Liver (tissue), 8 donors: ENCODE measurements at regions not wholly inside any gene's neighbourhood (a gene's known extent, or its start where the extent isn't known, plus 50 kb on each side); places are given as distances from the start of the nearest gene placed in this dataset.
A peak's percentile ranks its signal among the peaks of the same experiment; 100 is the strongest.

ENCODE experiments used
- DNase-seq: peaks from one replicate; pipeline ENCODE4 v3.0.0-alpha.2; 2017; ENCODE audit warnings: low spot score
- H3K27ac ChIP-seq, 2 donors: one replicate each; pipeline ENCODE4 v1.7.0; 2013; ENCODE audit warnings: inconsistent platforms in 2 of 2, low read length in 2 of 2, control low read depth in 1 of 2, low read depth in 1 of 2, mild to moderate bottlenecking in 1 of 2
- H3K27me3 ChIP-seq, 4 donors: one replicate each; pipeline versions ENCODE4 v1.6.1 to v1.7.0; 2013; ENCODE audit warnings: low read length in 3 of 4, inconsistent platforms in 1 of 4, mild to moderate bottlenecking in 1 of 4, moderate library complexity in 1 of 4; ENCODE audit not compliant: control insufficient read depth in 4 of 4, insufficient read depth in 4 of 4
- H3K36me3 ChIP-seq, 4 donors: one replicate each; pipeline versions ENCODE4 v1.6.1 to v1.7.0; 2013; ENCODE audit warnings: low read length in 3 of 4, mild to moderate bottlenecking in 3 of 4, low read depth in 1 of 4, moderate library complexity in 1 of 4; ENCODE audit not compliant: control insufficient read depth in 4 of 4, insufficient read depth in 3 of 4
- H3K4me1 ChIP-seq, 4 donors: one replicate each; pipeline versions ENCODE4 v1.6.1 to v1.7.0; 2013; ENCODE audit warnings: low read length in 3 of 4, mild to moderate bottlenecking in 3 of 4, moderate library complexity in 1 of 4; ENCODE audit not compliant: control insufficient read depth in 4 of 4, insufficient read depth in 4 of 4
- H3K4me3 ChIP-seq, 3 donors: one replicate each; pipeline versions ENCODE4 v1.6.1 to v1.7.0; 2013; ENCODE audit warnings: low read length in 3 of 3, control low read depth in 1 of 3, low read depth in 1 of 3, mild to moderate bottlenecking in 1 of 3
- H3K9ac ChIP-seq, 2 donors: one replicate each; pipeline ENCODE4 v1.7.0; 2013; ENCODE audit warnings: low read length in 2 of 2, mild to moderate bottlenecking in 2 of 2, moderate library complexity in 2 of 2, control low read depth in 1 of 2, low read depth in 1 of 2
- H3K9me3 ChIP-seq, 4 donors: one replicate each; pipeline versions ENCODE4 v1.6.1 to v1.7.0; 2013; ENCODE audit warnings: low read length in 3 of 4; ENCODE audit not compliant: control insufficient read depth in 4 of 4
- ATF3 ChIP-seq: IDR thresholded peaks from 2 replicates; pipeline ENCODE4 v1.6.1; 2016; ENCODE audit warnings: antibody characterized with exemption
- CTCF ChIP-seq: fragments of 150-350 bp; IDR thresholded peaks from 2 replicates; pipeline ENCODE4 v1.5.1; 2017; ENCODE audit warnings: improper control_type of control experiment, low read depth, low read length; ENCODE audit not compliant: missing input control
- EGR1 ChIP-seq, 2 donors: IDR thresholded peaks; 2 replicates each; pipeline ENCODE4 v1.6.1; 2016 to 2018; ENCODE audit warnings: antibody characterized with exemption in 2 of 2, low read depth in 2 of 2
- FOXA1 ChIP-seq: IDR thresholded peaks from 2 replicates; pipeline ENCODE4 v1.6.1; 2016; ENCODE audit warnings: antibody characterized with exemption
- GABPA ChIP-seq, 2 donors: IDR thresholded peaks in 1 of 2; conservative IDR thresholded peaks in 1 of 2; 2 replicates each; pipeline ENCODE4 v1.6.1; 2016; ENCODE audit warnings: antibody characterized with exemption in 2 of 2, mild to moderate bottlenecking in 1 of 2, moderate library complexity in 1 of 2
- HNF4A ChIP-seq, 2 donors: conservative IDR thresholded peaks; 2 replicates each; pipeline ENCODE4 v1.6.1; 2016; ENCODE audit warnings: antibody characterized with exemption in 2 of 2, mild to moderate bottlenecking in 2 of 2
- JUND ChIP-seq, 2 donors: IDR thresholded peaks; 2 replicates each; pipeline ENCODE4 v1.6.1; 2016; ENCODE audit warnings: antibody characterized with exemption in 2 of 2
- NR2F2 ChIP-seq: IDR thresholded peaks from 2 replicates; pipeline ENCODE4 v1.6.1; 2016; ENCODE audit warnings: antibody characterized with exemption
- RAD21 ChIP-seq, 2 donors: IDR thresholded peaks; 2 replicates each; pipeline ENCODE4 v1.6.1; 2016; ENCODE audit warnings: antibody characterized with exemption in 2 of 2, mild to moderate bottlenecking in 2 of 2
- REST ChIP-seq: IDR thresholded peaks from 2 replicates; pipeline ENCODE4 v1.6.1; 2016; ENCODE audit warnings: antibody characterized with exemption, mild to moderate bottlenecking
- RXRA ChIP-seq, 2 donors: IDR thresholded peaks; 2 replicates each; pipeline ENCODE4 v1.6.1; 2017 to 2018; ENCODE audit warnings: antibody characterized with exemption in 2 of 2, mild to moderate bottlenecking in 1 of 2
- SP1 ChIP-seq: IDR thresholded peaks from 2 replicates; pipeline ENCODE4 v1.6.1; 2018; ENCODE audit warnings: antibody characterized with exemption, mild to moderate bottlenecking
- YY1 ChIP-seq: IDR thresholded peaks from 2 replicates; pipeline ENCODE4 v1.6.1; 2016; ENCODE audit warnings: antibody characterized with exemption, mild to moderate bottlenecking
- WGBS: extraction: QIAGEN DNeasy Blood & Tissue Kit; methylation state at CpG from one replicate; pipeline ENCODE4 v1.1.7; 2013; 5-methylcytosine and 5-hydroxymethylcytosine counted together
- donor health status: healthy.
- donor health status: healthy.
- donor health status: healthy.
- donor health status: healthy.
- donor health status: healthy.

GRCh38 chr13:112244495-112245177 lies 131.5 kb upstream of the SPACA7 start:
- WGBS, result 93% methylated on average over 16 of the region's 16 CpGs
- TF ChIP-seq GABPA (IDR thresholded peaks at IDR 0.05 in 1 of 2, conservative IDR thresholded peaks at IDR 0.05 in 1 of 2), result no peak
- TF ChIP-seq FOXA1, result no peak
- no peak for TF ChIP-seq NR2F2
- TF ChIP-seq HNF4A (conservative IDR thresholded peaks at IDR 0.05), result no peak
- no peak for TF ChIP-seq RXRA (IDR thresholded peaks at IDR 0.05)
- TF ChIP-seq ATF3, result no peak
- no peak for TF ChIP-seq REST
- no peak for TF ChIP-seq JUND (IDR thresholded peaks at IDR 0.05)
- TF ChIP-seq EGR1 (IDR thresholded peaks at IDR 0.05; ENCODE audit: low read depth in 2 of 2), result no peak
- no peak for TF ChIP-seq SP1
- no peak for TF ChIP-seq CTCF
- TF ChIP-seq YY1, result no peak
- H3K4me3 ChIP-seq, result no peak overlapping the region
- no peaks in the 10 kb centered on the region for H3K36me3 ChIP-seq
- H3K27me3 ChIP-seq, result no peaks in the 10 kb centered on the region
- no peaks in the 10 kb centered on the region for H3K9me3 ChIP-seq
- peaks cover 6 to 32% (median 20%) of the 10 kb centered on the region in 4 donors for H3K4me1 ChIP-seq
- no peak overlapping the region for H3K9ac ChIP-seq
- H3K27ac ChIP-seq, result no peak overlapping the region
- peak; percentile 27 for DNase-seq

- peak; percentile 26 for DNase-seq
- no peaks in the 10 kb centered on the region for H3K36me3 ChIP-seq
- no peak overlapping the region for H3K4me3 ChIP-seq
- H3K9ac ChIP-seq, result no peak overlapping the region
- H3K27me3 ChIP-seq, result no peaks in the 10 kb centered on the region
- WGBS, result 96% methylated on average over 25 of the region's 25 CpGs
- no peak for TF ChIP-seq RXRA (IDR thresholded peaks at IDR 0.05)
- TF ChIP-seq CTCF, result no peak
- no peak for TF ChIP-seq YY1
- no peak for TF ChIP-seq RAD21 (IDR thresholded peaks at IDR 0.05)
- H3K4me1 ChIP-seq, result peaks cover 6 to 36% (median 21%) of the 10 kb centered on the region in 4 donors
- H3K27ac ChIP-seq, result no peak overlapping the region
- H3K9me3 ChIP-seq, result no peaks in the 10 kb centered on the region
These were observed 130.9 kb upstream of the SPACA7 start for GRCh38 chr13:112245179-112245724.
